SK-N-SH (cell line): ENCODE measurements at regions not wholly inside any gene's neighbourhood (a gene's known extent, or its start where the extent isn't known, plus 50 kb on each side); places are given as distances from the start of the nearest gene placed in this dataset.

Source experiments
- CTCF ChIA-PET: fragments of 300-600, 350-600 bp; formaldehyde crosslinking; extraction: SDS; loops from one replicate; lab custom pipeline; 2021; lab: Yijun Ruan, JAX
- POLR2A ChIA-PET: fragments of 350-600 bp; sonication (Branson Sonifier 250); formaldehyde crosslinking; extraction: SDS; loops from one replicate; lab custom pipeline; 2020; ENCODE audit warnings: antibody characterized with exemption, inconsistent platforms; lab: Yijun Ruan, JAX
- DNase-seq: peaks from one replicate; pipeline ENCODE4 v3.0.0; 2012
- H2AFZ ChIP-seq: fragments of 200-600 bp; sonication (generic); 2 replicates; pipeline ENCODE4 v1.8.1; 2016; ENCODE audit warnings: antibody characterized with exemption, mild to moderate bottlenecking, low read depth
- H3F3A ChIP-seq: fragments of 200-600 bp; sonication (generic); replicated peaks from 2 replicates; pipeline ENCODE3; 2016; ENCODE audit warnings: antibody characterized with exemption, mild to moderate bottlenecking; ENCODE audit not compliant: insufficient read depth
- H3K27ac ChIP-seq, 2 experiments: fragments of 200-500 bp in 1 of 2; fragments of 200-600 bp in 1 of 2; sonication (Bioruptor generic) in 1 of 2; sonication (generic), shearing (Covaris generic) in 1 of 2; 2 replicates each; pipeline versions ENCODE4 v1.5.1 to v1.6.1; 2014 to 2016; ENCODE audit warnings: low read depth in 2 of 2, inconsistent platforms in 1 of 2, low read length in 1 of 2, mild to moderate bottlenecking in 1 of 2, mixed read lengths in 1 of 2
- H3K27me3 ChIP-seq: fragments of 200-600 bp; sonication (generic), shearing (Covaris generic); 2 replicates; pipeline ENCODE4 v1.6.1; 2016; ENCODE audit warnings: mixed run types; ENCODE audit not compliant: insufficient read depth
- H3K36me3 ChIP-seq, 2 experiments: fragments of 200-500 bp in 1 of 2; fragments of 200-600 bp in 1 of 2; sonication (Bioruptor generic) in 1 of 2; sonication (generic) in 1 of 2; replicated peaks in 1 of 2; 2 replicates each; pipeline versions ENCODE3 to v1.5.1; 2014 to 2016; ENCODE audit warnings: low read length in 1 of 2, mild to moderate bottlenecking in 1 of 2; ENCODE audit not compliant: insufficient read depth in 2 of 2, control insufficient read depth in 1 of 2
- H3K4me1 ChIP-seq, 2 experiments: fragments of 200-500 bp in 1 of 2; fragments of 200-600 bp in 1 of 2; sonication (Bioruptor generic) in 1 of 2; sonication (generic), shearing (Covaris generic) in 1 of 2; 2 replicates each; pipeline versions ENCODE4 v1.5.1 to v1.6.1; 2014 to 2016; ENCODE audit warnings: low read depth in 1 of 2, low read length in 1 of 2, mixed run types in 1 of 2; ENCODE audit not compliant: insufficient read depth in 2 of 2, control insufficient read depth in 1 of 2
- H3K4me2 ChIP-seq: fragments of 200-600 bp; sonication (generic), shearing (Covaris generic); 2 replicates; pipeline ENCODE4 v1.6.1; 2017; ENCODE audit warnings: mixed run types
- H3K4me3 ChIP-seq, 2 experiments: fragments of 200-500 bp in 1 of 2; fragments of 200-600 bp in 1 of 2; sonication (Bioruptor generic) in 1 of 2; sonication (generic), shearing (Covaris generic) in 1 of 2; 2 replicates each; pipeline versions ENCODE4 v1.5.1 to v1.8.1; 2014 to 2016; ENCODE audit warnings: low read depth in 2 of 2, inconsistent platforms in 1 of 2, low read length in 1 of 2, mild to moderate bottlenecking in 1 of 2, mixed read lengths in 1 of 2, moderate library complexity in 1 of 2
- H3K79me2 ChIP-seq: fragments of 200-600 bp; sonication (generic); 2 replicates; pipeline ENCODE4 v1.8.1; 2017; ENCODE audit warnings: mild to moderate bottlenecking; ENCODE audit not compliant: insufficient read depth
- H3K9ac ChIP-seq: fragments of 200-600 bp; sonication (generic); 2 replicates; pipeline ENCODE4 v1.6.1; 2017; ENCODE audit warnings: mixed run types
- H3K9me2 ChIP-seq: fragments of 200-600 bp; sonication (generic); 2 replicates; pipeline ENCODE4 v1.6.1; 2017; ENCODE audit warnings: mixed run types
- H3K9me3 ChIP-seq: fragments of 200-600 bp; sonication (generic); 2 replicates; pipeline ENCODE4 v1.6.1; 2017; ENCODE audit warnings: mixed run types, mild to moderate bottlenecking, moderate library complexity
- H4K20me1 ChIP-seq: fragments of 200-600 bp; sonication (generic); 2 replicates; pipeline ENCODE4 v1.6.1; 2017; ENCODE audit warnings: mild to moderate bottlenecking, mixed run types; ENCODE audit not compliant: insufficient read depth
- CHD2 ChIP-seq: fragments of 150-350 bp; IDR thresholded peaks from 2 replicates; pipeline ENCODE4 v1.6.1; 2018; ENCODE audit warnings: low read length; ENCODE audit not compliant: partially characterized antibody
- EP300 ChIP-seq, 2 experiments: IDR thresholded peaks; 2 replicates each; pipeline versions ENCODE4 v1.4.0 to v1.6.1; 2012; ENCODE audit warnings: borderline replicate concordance in 1 of 2, low read depth in 1 of 2, low read length in 1 of 2
- FOSL2 ChIP-seq: IDR thresholded peaks from 2 replicates; pipeline ENCODE4 v1.4.0; 2012; ENCODE audit warnings: low read depth, mild to moderate bottlenecking, moderate library complexity, borderline replicate concordance
- FOXJ3 ChIP-seq: sonication (generic); formaldehyde crosslinking; IDR thresholded peaks from 2 replicates; pipeline ENCODE4 v1.5.1; 2020; ENCODE audit warnings: mild to moderate bottlenecking, missing genetic modification reagents
- GATA2 ChIP-seq: sonication (generic); formaldehyde crosslinking; IDR thresholded peaks from 2 replicates; pipeline ENCODE4 v1.5.0; 2020; ENCODE audit warnings: mild to moderate bottlenecking, missing genetic modification reagents
- IRF3 ChIP-seq: fragments of 150-350 bp; IDR thresholded peaks from 2 replicates; pipeline ENCODE4 v1.6.1; 2016; ENCODE audit warnings: mild to moderate bottlenecking, low read depth, low read length
- JUND ChIP-seq: IDR thresholded peaks from 2 replicates; pipeline ENCODE4 v1.4.0; 2012
- NFIC ChIP-seq: IDR thresholded peaks from 2 replicates; pipeline ENCODE4 v1.4.0; 2012; ENCODE audit warnings: borderline replicate concordance
- NRF1 ChIP-seq: IDR thresholded peaks from 2 replicates; pipeline ENCODE4 v1.6.1; 2012; ENCODE audit warnings: low read depth, mild to moderate bottlenecking, low read length
- RCOR1 ChIP-seq: fragments of 150-350 bp; IDR thresholded peaks from 2 replicates; pipeline ENCODE4 v1.6.1; 2017; ENCODE audit warnings: antibody characterized with exemption, low read length
- RFX5 ChIP-seq: IDR thresholded peaks from 2 replicates; pipeline ENCODE4 v1.6.1; 2012; ENCODE audit warnings: mild to moderate bottlenecking, improper control_type of control experiment, low read length
- RXRA ChIP-seq: IDR thresholded peaks from 2 replicates; pipeline ENCODE4 v1.4.0; 2012; ENCODE audit warnings: low read depth, mild to moderate bottlenecking, borderline replicate concordance
- TAF1 ChIP-seq: IDR thresholded peaks from 2 replicates; pipeline ENCODE4 v1.6.1; 2012; ENCODE audit warnings: low read depth, mild to moderate bottlenecking, low read length, moderate library complexity, borderline replicate concordance
- TCF12 ChIP-seq: IDR thresholded peaks from 2 replicates; pipeline ENCODE4 v1.4.0; 2012
- TEAD4 ChIP-seq: IDR thresholded peaks from 2 replicates; pipeline ENCODE4 v1.4.0; 2012; ENCODE audit warnings: mild to moderate bottlenecking, borderline replicate concordance; ENCODE audit not compliant: insufficient read depth
- ZBTB33 ChIP-seq: IDR thresholded peaks from 2 replicates; pipeline ENCODE4 v1.4.0; 2012; ENCODE audit warnings: low read depth, borderline replicate concordance
- WGBS: methylation state at CpG from one replicate; pipeline ENCODE4 v1.1.6; 2017; ENCODE audit warnings: low lambda C conversion rate; 5-methylcytosine and 5-hydroxymethylcytosine counted together
- TF ChIP-seq, protein P1 (sequence below): IDR thresholded peaks from 2 replicates; pipeline ENCODE4; 2012

GRCh38 chr10:83931669-83932068 lies 207.6 kb upstream of the GHITM start:
- DNase-seq, result no peak
- POLR2A ChIA-PET, result no interaction called here
- H3K4me2 ChIP-seq, result no peak overlapping the region
- H4K20me1 ChIP-seq, result no peaks in the 10 kb centered on the region
- no peak overlapping the region for H3K27ac ChIP-seq
- H2AFZ ChIP-seq, result no peak overlapping the region
- no peak overlapping the region for H3K9ac ChIP-seq
- no peaks in the 10 kb centered on the region for H3K27me3 ChIP-seq
- WGBS, result 41% methylated on average over 3 of the region's 3 CpGs
- H3F3A ChIP-seq, result no peaks in the 10 kb centered on the region
- peaks cover 0 to 18% of the 10 kb centered on the region in 2 experiments; a peak in 2 of 4 replicates for H3K4me1 ChIP-seq
- no peak overlapping the region for H3K4me3 ChIP-seq
- H3K79me2 ChIP-seq, result no peaks in the 10 kb centered on the region
- TF ChIP-seq ZBTB33, result no peak
- TF ChIP-seq CHD2, result no peak
- TF ChIP-seq FOSL2, result no peak
- TF ChIP-seq, protein P1, sequence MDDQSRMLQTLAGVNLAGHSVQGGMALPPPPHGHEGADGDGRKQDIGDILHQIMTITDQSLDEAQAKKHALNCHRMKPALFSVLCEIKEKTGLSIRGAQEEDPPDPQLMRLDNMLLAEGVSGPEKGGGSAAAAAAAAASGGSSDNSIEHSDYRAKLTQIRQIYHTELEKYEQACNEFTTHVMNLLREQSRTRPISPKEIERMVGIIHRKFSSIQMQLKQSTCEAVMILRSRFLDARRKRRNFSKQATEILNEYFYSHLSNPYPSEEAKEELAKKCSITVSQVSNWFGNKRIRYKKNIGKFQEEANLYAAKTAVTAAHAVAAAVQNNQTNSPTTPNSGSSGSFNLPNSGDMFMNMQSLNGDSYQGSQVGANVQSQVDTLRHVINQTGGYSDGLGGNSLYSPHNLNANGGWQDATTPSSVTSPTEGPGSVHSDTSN, result no peak
- TF ChIP-seq EP300 (IDR thresholded peaks at IDR 0.05; ENCODE audit: borderline replicate concordance in 1 of 2, low read depth in 1 of 2, low read length in 1 of 2), result no peak
- TF ChIP-seq TCF12, result no peak
- no peak for TF ChIP-seq TEAD4
- TF ChIP-seq FOXJ3 (CRISPR knock-in tag), result no peak
- TF ChIP-seq TAF1, result no peak
- no peak for TF ChIP-seq RFX5
- no peak for TF ChIP-seq GATA2 (CRISPR knock-in tag)
- TF ChIP-seq RXRA, result no peak
- TF ChIP-seq, all 33 proteins: peak for 0
- CTCF ChIA-PET, result interaction anchor here (0.7 kb wide), 1 partner anchor 37 kb away, joined by 3 read pairs; no protein-coding TSS in a partner anchor
- no peaks in the 10 kb centered on the region for H3K36me3 ChIP-seq
- no peaks in the 10 kb centered on the region for H3K9me3 ChIP-seq
- no peaks in the 10 kb centered on the region for H3K9me2 ChIP-seq

DNA sequence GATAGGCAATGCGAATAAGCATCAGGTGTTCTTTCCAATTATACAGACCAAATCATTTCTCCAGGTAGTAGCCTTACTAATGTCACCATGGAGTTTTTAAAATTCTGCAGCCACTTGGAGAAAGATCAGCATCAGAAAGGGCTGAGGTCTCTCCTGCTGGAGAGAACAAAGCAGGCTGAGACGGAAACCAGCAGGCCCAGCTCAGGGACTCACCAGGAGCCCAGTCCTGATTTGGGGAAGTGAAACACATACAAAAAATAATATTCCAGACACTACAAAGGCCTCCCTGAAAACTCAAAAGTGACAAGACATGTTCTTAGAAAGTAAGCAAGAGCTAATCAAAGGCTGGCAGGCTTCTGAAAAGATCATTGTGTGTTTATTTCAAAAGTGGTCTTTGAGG lies 207.1 kb upstream of the GHITM start:
- Histone ChIP-seq H4K20me1 (no peaks in the 10 kb centered on the region), H3K79me2 (no peaks in the 10 kb centered on the region)
- POLR2A ChIA-PET, result no interaction called here
- TF ChIP-seq RCOR1, result no peak
- no peak for TF ChIP-seq NFIC
- no peak for TF ChIP-seq RFX5
- TF ChIP-seq GATA2 (CRISPR knock-in tag), result no peak
- no peak for TF ChIP-seq JUND
- no peak for TF ChIP-seq NRF1
- no peak for TF ChIP-seq IRF3
- TF ChIP-seq ZBTB33, result no peak
- no peak for TF ChIP-seq RXRA
- TF ChIP-seq, all 33 proteins: peak for 0
- H3K9ac ChIP-seq, result no peak overlapping the region
- no peak overlapping the region for H3K4me3 ChIP-seq
- no peak for DNase-seq
- H2AFZ ChIP-seq, result no peak overlapping the region
- no peaks in the 10 kb centered on the region for H3F3A ChIP-seq
- WGBS, result 66% methylated on average over 2 of the region's 2 CpGs
- H3K4me2 ChIP-seq, result no peak overlapping the region
- H3K27ac ChIP-seq, result no peak overlapping the region
- no peaks in the 10 kb centered on the region for H3K9me2 ChIP-seq
- H3K36me3 ChIP-seq, result no peaks in the 10 kb centered on the region
- H3K4me1 ChIP-seq, result peaks cover 0 to 19% of the 10 kb centered on the region in 2 experiments; a peak in 2 of 4 replicates
- CTCF ChIA-PET, result no interaction called here
- H3K27me3 ChIP-seq, result no peaks in the 10 kb centered on the region
- H3K9me3 ChIP-seq, result no peaks in the 10 kb centered on the region
